B cell (primary cell): ENCODE measurements at regions not wholly inside any gene's neighbourhood (a gene's known extent, or its start where the extent isn't known, plus 50 kb on each side); places are given as distances from the start of the nearest gene placed in this dataset.

ENCODE experiments used
- ATAC-seq: fragments of 200-7000 bp; cut with Tn5 transposase; one replicate; pipeline ENCODE4 v1.10.0; 2021; ENCODE audit warnings: low read depth, mild to moderate bottlenecking, moderate number of reproducible peaks, moderate library complexity
- CTCF ChIA-PET: fragments of 350-600 bp; sonication (Branson Sonifier 250); formaldehyde crosslinking; loops from one replicate; lab custom pipeline; 2021; ENCODE audit warnings: antibody characterized with exemption, inconsistent platforms; lab: Charles Lee
- POLR2A ChIA-PET: fragments of 350-600 bp; sonication (Branson Sonifier 250); formaldehyde crosslinking; loops from one replicate; lab custom pipeline; 2021; ENCODE audit warnings: antibody characterized with exemption; lab: Charles Lee
- DNase-seq: peaks from one replicate; pipeline ENCODE4 v3.0.0; 2013
- H2AFZ ChIP-seq: 2 replicates; pipeline ENCODE4 v1.6.1; 2012; ENCODE audit warnings: mild to moderate bottlenecking, low read depth, low read length; ENCODE audit not compliant: insufficient read depth, poor library complexity, severe bottlenecking
- H3K27ac ChIP-seq, 2 donors: 1 replicate in 1 of 2; 2 replicates in 1 of 2; pipeline ENCODE4 v1.5.1; 2012 to 2013; ENCODE audit warnings: low read length in 2 of 2, mild to moderate bottlenecking in 2 of 2, moderate library complexity in 1 of 2
- H3K27me3 ChIP-seq, 4 experiments: fragments of 200-600 bp in 1 of 4; sonication (generic) in 1 of 4; replicated peaks in 1 of 4; 1 replicate in 2 of 4; 2 replicates in 2 of 4; pipeline versions ENCODE4 v1.6.1 to v1.7.0; 2013 to 2016; ENCODE audit warnings: low read length in 3 of 4, mild to moderate bottlenecking in 2 of 4, mixed read lengths in 1 of 4, moderate library complexity in 1 of 4; ENCODE audit not compliant: insufficient read depth in 4 of 4, control insufficient read depth in 3 of 4; ENCODE audit errors: control extremely low read depth in 1 of 4
- H3K36me3 ChIP-seq, 2 experiments: replicated peaks in 1 of 2; 1 replicate in 1 of 2; 2 replicates in 1 of 2; pipeline versions ENCODE4 v1.6.1 to v1.7.1; 2013; ENCODE audit warnings: low read length in 1 of 2; ENCODE audit not compliant: insufficient read depth in 2 of 2, control insufficient read depth in 1 of 2; ENCODE audit errors: control extremely low read depth in 1 of 2, extremely low read depth in 1 of 2
- H3K4me1 ChIP-seq, 2 donors: fragments of 200-600 bp in 1 of 2; sonication (generic) in 1 of 2; 1 replicate in 1 of 2; 2 replicates in 1 of 2; pipeline versions ENCODE4 v1.5.1 to v1.6.1; 2013 to 2017; ENCODE audit warnings: low read length in 2 of 2; ENCODE audit not compliant: control insufficient read depth in 2 of 2, insufficient read depth in 2 of 2
- H3K4me2 ChIP-seq: replicated peaks from 2 replicates; pipeline ENCODE3; 2012; ENCODE audit warnings: mild to moderate bottlenecking, low read depth, low read length; ENCODE audit not compliant: poor library complexity, severe bottlenecking
- H3K4me3 ChIP-seq, 5 experiments: fragments of 200-600 bp in 1 of 5; sonication (generic) in 1 of 5; 1 replicate in 3 of 5; 2 replicates in 2 of 5; pipeline versions ENCODE4 v1.5.1 to v1.7.0; 2011 to 2016; ENCODE audit warnings: low read length in 4 of 5, mild to moderate bottlenecking in 4 of 5, low read depth in 2 of 5, control low read depth in 1 of 5, moderate library complexity in 1 of 5; ENCODE audit not compliant: insufficient read depth in 1 of 5; ENCODE audit errors: control extremely low read depth in 1 of 5, extremely low read depth in 1 of 5
- H3K79me2 ChIP-seq: fragments of 200-600 bp; sonication (generic); one replicate; pipeline ENCODE4 v1.6.0; 2016; ENCODE audit warnings: low read length; ENCODE audit not compliant: control insufficient read depth, insufficient read depth
- H3K9ac ChIP-seq: fragments of 200-600 bp; sonication (generic); 2 replicates; pipeline ENCODE4 v1.6.1; 2017; ENCODE audit warnings: mild to moderate bottlenecking, low read length, moderate library complexity
- H3K9me3 ChIP-seq, 3 donors: one replicate each; pipeline versions ENCODE4 v1.6.1 to v1.7.1; 2013; ENCODE audit warnings: low read length in 2 of 3; ENCODE audit not compliant: control insufficient read depth in 2 of 3, insufficient read depth in 1 of 3; ENCODE audit errors: control extremely low read depth in 1 of 3
- H4K20me1 ChIP-seq: 2 replicates; pipeline ENCODE4 v1.6.0; 2012; ENCODE audit warnings: mild to moderate bottlenecking, low read length; ENCODE audit not compliant: insufficient read depth, control insufficient read depth, poor library complexity, severe bottlenecking
- H3K27ac Mint-ChIP-seq: one replicate; pipeline ENCODE4 v1.8.0; 2021; ENCODE audit warnings: mixed read lengths
- H3K27me3 Mint-ChIP-seq: one replicate; pipeline ENCODE4 v1.8.0; 2021; ENCODE audit warnings: mixed read lengths
- H3K4me1 Mint-ChIP-seq: one replicate; pipeline ENCODE4 v1.8.0; 2021; ENCODE audit warnings: mixed read lengths
- H3K4me3 Mint-ChIP-seq: one replicate; pipeline ENCODE4 v1.8.0; 2021; ENCODE audit warnings: mixed read lengths
- H3K9me3 Mint-ChIP-seq: one replicate; pipeline ENCODE4 v1.8.0; 2022; ENCODE audit warnings: mixed read lengths; ENCODE audit not compliant: insufficient read depth
- CTCF ChIP-seq: fragments of 200-600 bp; IDR thresholded peaks from one replicate; pipeline ENCODE4 v1.8.0; 2022; ENCODE audit warnings: antibody characterized with exemption, mild to moderate bottlenecking
- EZH2 ChIP-seq: IDR thresholded peaks from 2 replicates; pipeline ENCODE4 v1.6.1; 2012; ENCODE audit warnings: borderline replicate concordance, low read depth, mild to moderate bottlenecking, moderate library complexity, low read length; ENCODE audit not compliant: insufficient read depth, poor library complexity, severe bottlenecking
- WGBS: methylation state at CpG from one replicate; pipeline ENCODE4 v1.1.5; 2013; ENCODE audit warnings: missing lambda C conversion rate; ENCODE audit not compliant: insufficient coverage; 5-methylcytosine and 5-hydroxymethylcytosine counted together
- intact Hi-C: fragments of 100-400 bp; cut with micrococcal nuclease; formaldehyde crosslinking; loops from one replicate; pipeline ENCODE4 v1.10.0; 2022

- ChIA-PET POLR2A (no interaction called here), CTCF (no interaction called here)
- Histone ChIP-seq H3K4me1 (no peaks in the 10 kb centered on the region), H3K9ac (no peak overlapping the region), H3K79me2 (no peaks in the 10 kb centered on the region), H4K20me1 (no peaks in the 10 kb centered on the region), H3K36me3 (no peaks in the 10 kb centered on the region), H3K9me3 (no peaks in the 10 kb centered on the region), H3K27ac (no peak overlapping the region), H3K4me3 (no peak overlapping the region), H3K27me3 (no peaks in the 10 kb centered on the region), H3K4me2 (no peak overlapping the region), H2AFZ (no peak overlapping the region)
- intact Hi-C loops: no loop called here
- H3K27me3 Mint-ChIP-seq: no peaks in the 10 kb centered on the region
- DNase-seq (no peak), ATAC-seq (no peak)
- no peaks in the 10 kb centered on the region for H3K4me1 Mint-ChIP-seq
- no peaks in the 10 kb centered on the region for H3K9me3 Mint-ChIP-seq
- TF ChIP-seq CTCF (no peak), EZH2 (no peak)
- H3K4me3 Mint-ChIP-seq: no peak overlapping the region
- no peak overlapping the region for H3K27ac Mint-ChIP-seq
- WGBS: 100% methylated on average over 1 of the region's 2 CpGs
Measured at GRCh38 chr12:60180298-60180697, 584.5 kb downstream of the SLC16A7 start.

GRCh38 chr12:60182354-60182753 is 586.5 kb downstream of the SLC16A7 start:
- H3K4me1 Mint-ChIP-seq: no peaks in the 10 kb centered on the region
- no CpG with 5 or more reads among the region's 1 CpG for WGBS

More at GRCh38 chr12:60182354-60182753, 586.5 kb downstream of the SLC16A7 start:
- Histone ChIP-seq H2AFZ (no peak overlapping the region), H3K27ac (no peak overlapping the region), H4K20me1 (no peaks in the 10 kb centered on the region), H3K9ac (no peak overlapping the region), H3K9me3 (no peaks in the 10 kb centered on the region), H3K36me3 (no peaks in the 10 kb centered on the region), H3K4me2 (no peak overlapping the region), H3K79me2 (no peaks in the 10 kb centered on the region), H3K27me3 (no peaks in the 10 kb centered on the region), H3K4me1 (no peaks in the 10 kb centered on the region), H3K4me3 (no peak overlapping the region)
- TF ChIP-seq EZH2 (no peak), CTCF (no peak)
- Mint-ChIP-seq H3K27me3 (no peaks in the 10 kb centered on the region), H3K27ac (no peak overlapping the region), H3K4me3 (no peak overlapping the region), H3K9me3 (peaks cover under 1% of the 10 kb centered on the region)
- ATAC-seq (no peak), DNase-seq (no peak)
- intact Hi-C loops: no loop called here
- ChIA-PET POLR2A (no interaction called here), CTCF (no interaction called here)
